DMS53 treated with DMSO at 0.1 percent for 48 hours (cell line): ENCODE measurements at regions not wholly inside any gene's neighbourhood (a gene's known extent, or its start where the extent isn't known, plus 50 kb on each side); places are given as distances from the start of the nearest gene placed in this dataset.
A peak's percentile ranks its signal among the peaks of the same experiment; 100 is the strongest.
"Not testable (repeated sequence)": the region's sequence is repeated elsewhere in the genome, so short reads cannot be mapped to it uniquely, and the experiment has no call there.

ENCODE experiments used
- DNase-seq: peaks from one replicate; lab custom pipeline; 2025; ENCODE audit not compliant: unreplicated experiment; lab: John Stamatoyannopoulos, UW

DNA sequence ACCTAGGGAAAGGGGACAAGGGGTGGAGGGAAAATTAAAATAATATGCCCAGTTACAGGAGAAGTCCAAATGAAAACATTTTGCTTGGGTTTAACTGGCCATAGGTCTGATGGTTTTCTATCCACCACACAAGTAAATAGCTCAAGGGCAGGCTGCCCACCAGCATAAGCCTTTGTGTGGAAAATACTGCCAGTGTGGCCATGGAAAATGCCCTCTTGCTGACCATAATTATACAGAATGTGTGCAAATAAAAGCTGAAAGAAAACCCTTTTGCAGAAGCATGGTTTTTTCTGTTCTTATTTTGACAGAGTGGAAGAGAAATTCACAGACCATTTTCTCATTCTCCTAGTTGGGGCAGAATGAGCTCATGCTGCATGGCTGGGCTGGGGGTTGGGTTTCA lies 111.3 kb upstream of the SIX2 start:
- no peak for DNase-seq

- DNase-seq: no peak
These were observed 110.6 kb upstream of the SIX2 start for GRCh38 chr2:45119855-45120254.

GRCh38 chr2:45119038-45119437 lies 109.8 kb upstream of the SIX2 start:
- DNase-seq: peak; percentile 37

DNA sequence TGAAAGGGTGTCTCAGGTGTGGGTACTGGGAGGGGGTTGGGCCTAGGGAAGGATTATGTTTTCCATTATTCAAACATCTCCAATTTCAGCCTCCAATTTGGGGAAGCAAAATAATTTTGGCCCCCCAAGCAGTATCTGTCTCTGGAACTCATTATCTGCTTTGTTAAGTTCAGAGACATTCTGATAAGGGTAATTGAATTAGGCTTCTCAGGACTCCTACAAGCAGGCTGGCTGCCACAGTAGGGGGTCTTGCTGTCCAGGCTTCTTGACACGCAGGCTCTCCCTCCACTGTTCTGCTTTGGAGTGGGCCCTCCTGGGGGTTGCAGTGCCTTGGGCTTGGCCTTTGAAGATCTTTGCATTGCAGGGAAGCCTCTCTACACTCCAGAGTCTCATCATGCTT lies 108.1 kb upstream of the SIX2 start:
- DNase-seq: no peak

GRCh38 chr2:45115181-45115580 lies 105.9 kb upstream of the SIX2 start:
- no peak for DNase-seq

- DNase-seq: no peak
These were observed 105.1 kb upstream of the SIX2 start for GRCh38 chr2:45114221-45114955.

- DNase-seq: no peak
These were observed 103.5 kb upstream of the SIX2 start for GRCh38 chr2:45112750-45113149.

GRCh38 chr2:45105050-45105582 lies 95.9 kb upstream of the SIX2 start:
- DNase-seq: no peak

DNA sequence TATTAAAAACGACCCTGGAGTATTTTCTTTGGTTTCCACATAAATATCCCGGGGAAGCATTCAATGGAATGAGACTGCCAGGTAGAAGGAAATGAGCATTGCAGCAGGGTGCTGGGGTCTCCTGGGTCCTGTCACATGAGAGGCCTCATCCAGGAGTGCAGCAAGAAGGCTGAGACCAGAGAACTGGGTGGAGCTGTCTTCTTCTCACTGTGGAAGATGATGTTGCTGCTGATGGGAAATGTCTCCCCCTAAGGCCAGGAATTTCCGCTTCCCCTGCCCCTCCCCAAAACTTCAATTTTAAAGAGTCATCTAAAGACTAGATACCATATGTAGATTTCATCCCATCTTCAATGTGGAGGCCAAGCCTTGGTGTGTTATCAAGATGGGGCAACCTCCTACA lies 95.2 kb upstream of the SIX2 start:
- no peak for DNase-seq

DNA sequence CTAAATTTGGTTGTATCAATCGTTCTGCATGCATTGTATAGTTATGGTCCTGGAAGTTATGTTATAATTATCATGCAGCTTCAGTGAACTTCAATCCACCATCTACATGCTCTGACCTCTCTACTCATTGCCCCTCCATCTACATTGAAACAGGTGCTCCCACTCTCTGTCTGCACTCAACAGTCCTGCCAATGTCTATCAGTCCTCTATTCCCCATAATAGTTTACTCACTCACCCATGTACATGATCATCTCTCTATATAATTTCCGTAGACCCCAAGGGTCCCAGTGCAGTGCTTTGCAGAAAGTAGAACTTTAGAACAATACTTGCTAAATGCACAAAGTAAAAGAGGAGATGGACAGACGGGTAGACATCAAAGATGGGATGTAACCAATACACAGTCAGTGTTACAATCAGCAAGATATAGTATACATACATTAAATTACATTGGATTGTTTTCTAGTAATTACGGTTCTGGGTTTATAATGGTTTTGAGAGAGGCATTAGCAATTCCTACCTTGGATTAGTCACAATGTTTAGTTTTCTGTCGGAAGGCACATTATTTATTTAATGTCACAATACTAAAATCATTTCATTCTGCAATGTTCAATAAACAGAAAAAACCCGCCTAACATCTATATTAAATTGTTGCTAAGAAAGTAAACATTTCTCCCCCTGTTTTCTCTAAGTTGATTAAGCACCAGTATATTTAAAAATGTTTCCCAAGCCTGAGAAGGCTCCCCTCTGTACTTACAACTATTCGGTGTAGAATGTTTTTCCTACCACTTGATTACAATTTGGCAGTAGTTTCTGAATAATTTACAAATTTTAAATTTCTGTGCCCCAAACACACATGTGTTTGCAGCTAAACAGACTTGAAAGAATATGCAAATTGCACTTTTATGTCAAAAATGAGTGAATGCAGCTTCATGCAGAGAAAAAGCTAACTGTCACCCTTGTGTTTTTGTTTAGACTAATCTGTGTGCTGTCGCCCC lies 94.4 kb upstream of the SIX2 start:
- no peak for DNase-seq

DNA sequence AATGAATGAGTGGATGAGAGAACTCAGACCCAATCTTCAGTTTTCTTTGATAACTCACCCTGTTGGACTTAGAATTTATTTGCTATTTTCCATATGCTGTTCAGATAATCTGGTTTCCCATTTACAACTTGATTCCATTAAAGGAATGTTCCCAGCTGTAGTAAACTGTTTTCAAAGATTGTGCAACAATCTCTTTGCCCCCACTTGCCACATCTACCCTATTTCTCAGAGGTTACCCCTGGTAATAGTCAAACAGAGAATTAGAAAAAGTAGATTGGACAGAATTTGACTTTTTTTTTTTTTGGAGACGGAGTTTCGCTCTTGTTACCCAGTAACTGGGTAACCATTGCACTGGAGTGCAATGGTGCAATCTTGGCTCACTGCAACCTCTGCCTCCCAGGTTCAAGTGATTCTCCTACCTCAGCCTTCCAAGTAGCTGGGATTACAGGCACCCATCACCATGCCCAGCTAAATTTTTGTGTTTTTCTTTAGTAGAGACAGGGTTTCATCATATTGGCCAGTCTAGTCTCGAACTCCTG lies 93.4 kb upstream of the SIX2 start:
- DNase-seq: no peak

- no peak for DNase-seq
These were observed 92.9 kb upstream of the SIX2 start for GRCh38 chr2:45102141-45102540.

DNA sequence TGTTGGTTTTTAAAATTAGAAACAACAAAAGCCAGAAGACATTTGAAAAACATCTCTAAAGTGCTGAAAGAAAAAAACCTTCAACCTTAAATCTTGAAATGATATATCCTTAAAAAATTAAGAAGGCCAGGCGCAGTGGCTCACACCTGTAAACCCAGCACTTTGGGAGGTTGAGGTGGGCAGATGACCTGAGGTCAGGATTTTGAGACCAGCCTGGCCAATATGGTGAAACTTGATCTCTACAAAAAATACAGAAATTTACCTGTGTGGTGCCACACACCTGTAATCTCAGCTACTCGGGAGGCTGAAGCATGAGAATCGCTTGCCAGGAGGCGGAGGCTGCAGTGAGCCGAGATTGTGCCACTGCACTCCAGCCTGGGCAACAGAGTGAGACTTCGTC lies 87.7 kb upstream of the SIX2 start:
- DNase-seq: no peak

GRCh38 chr2:45096038-45096437 lies 86.8 kb upstream of the SIX2 start:
- not testable (repeated sequence) for DNase-seq

DNA sequence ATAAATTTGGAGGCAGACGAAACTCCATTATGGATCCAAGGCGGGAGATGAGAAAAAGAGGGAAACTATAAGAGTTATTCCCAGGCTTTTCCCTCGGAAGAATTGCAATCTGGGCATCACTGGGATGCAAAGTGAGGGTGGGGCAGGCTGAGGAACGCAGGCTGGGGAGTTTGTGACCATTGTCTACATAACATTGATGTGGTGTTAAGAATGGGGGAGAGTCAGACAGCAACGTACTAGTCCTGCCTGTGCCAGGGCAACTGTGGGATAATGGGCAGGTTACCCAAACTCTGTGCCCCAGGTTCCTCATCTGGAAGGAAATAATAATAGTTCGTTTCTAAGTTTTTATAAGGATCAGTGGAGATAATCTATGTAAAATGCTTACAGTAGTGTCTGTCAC lies 84.4 kb upstream of the SIX2 start:
- DNase-seq: no peak

DNA sequence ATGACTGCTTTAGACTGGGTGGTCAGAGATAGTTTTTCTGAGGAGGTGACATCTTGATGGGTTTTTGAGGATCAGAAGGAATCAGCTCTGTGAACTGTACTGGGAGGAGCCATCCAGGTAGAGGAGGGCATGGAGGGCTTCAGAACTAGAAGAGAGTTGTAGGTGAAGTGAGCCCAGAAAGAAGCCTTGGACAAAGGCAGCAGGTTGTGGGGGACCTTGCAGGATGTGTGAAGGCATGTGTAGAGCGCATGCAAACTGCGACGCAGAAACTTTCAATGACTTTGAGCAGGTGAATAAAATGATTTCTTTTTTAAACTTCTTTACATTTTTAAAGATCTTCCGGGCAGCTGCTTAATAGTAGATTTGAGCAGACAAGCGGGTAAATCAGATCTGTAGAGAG lies 83.9 kb upstream of the SIX2 start:
- DNase-seq: no peak

DNA sequence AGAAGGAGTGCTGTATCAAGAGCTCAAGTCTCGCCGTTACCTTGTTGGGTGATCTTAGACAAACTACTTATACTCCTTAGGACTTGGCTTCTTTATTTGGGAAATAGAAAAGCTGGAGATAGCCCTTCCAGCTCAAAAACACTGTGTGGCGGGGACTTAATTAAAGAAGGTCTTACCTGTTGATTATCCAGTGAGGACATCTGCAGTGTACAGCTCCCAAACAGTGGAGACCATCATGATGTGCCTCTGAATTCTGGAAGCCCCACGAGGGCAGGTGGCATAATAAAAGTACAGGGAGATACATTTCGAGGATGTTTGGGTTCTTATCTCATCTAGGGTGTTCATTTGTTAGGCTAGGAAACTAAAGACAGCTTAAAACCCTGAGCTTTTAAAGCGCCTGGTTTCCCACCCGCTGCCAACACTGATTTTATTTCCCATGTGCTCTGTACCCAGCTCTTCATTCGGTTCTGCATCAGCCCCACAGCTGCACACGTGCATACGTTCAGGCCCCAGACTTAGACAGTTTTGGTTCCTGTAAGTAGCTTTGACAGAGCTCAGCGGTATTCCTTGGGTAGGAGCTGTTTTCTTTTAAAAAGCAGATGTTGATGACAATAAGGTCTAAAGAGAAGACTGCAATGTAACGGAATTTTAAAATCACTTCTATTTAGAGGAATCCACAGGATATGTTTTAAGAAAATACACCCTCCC lies 80.5 kb upstream of the SIX2 start:
- no peak for DNase-seq

DNA sequence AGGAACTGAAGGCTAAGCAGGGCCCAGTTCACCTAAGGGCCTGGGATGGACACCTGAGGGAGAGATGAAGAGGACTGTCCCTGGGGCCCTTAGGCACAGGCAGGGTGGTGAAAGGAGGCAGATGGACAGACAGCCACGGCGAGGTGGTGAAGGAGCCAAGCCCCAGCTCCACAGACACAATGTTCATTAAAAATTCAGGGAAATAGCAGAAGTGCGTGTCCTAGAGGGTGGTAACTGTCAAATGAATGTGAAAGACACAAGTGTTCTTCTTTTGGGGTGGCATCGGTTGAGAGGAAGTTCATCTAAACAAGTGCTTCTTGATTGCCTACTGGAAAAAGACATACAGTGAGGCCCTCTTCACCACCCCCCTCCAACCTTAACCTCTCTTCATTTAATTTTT lies 76.2 kb upstream of the SIX2 start:
- no peak for DNase-seq

GRCh38 chr2:45084361-45085020 lies 75.2 kb upstream of the SIX2 start:
- no peak for DNase-seq

DNA sequence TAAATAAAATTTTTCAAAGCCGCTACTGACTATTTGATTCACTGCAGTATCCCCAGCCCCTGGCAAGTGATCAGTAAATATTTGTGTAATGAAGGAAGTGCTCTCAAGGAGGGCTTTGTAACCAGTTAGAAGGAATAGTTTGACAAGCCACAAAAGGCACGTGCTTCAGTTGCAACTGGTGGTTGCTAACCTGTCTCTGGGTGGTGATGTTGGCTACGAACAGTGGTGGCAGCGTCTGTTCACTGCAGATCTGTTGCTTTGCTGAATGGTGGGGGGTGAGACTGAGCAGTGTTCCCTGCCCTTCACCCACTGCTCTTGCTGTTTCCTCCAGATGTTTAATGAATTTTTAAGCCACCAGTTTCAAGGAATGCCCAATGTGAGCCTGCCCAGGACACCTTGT lies 73.9 kb upstream of the SIX2 start:
- peak; percentile 68 for DNase-seq

GRCh38 chr2:45074713-45075112 lies 65.5 kb upstream of the SIX2 start:
- DNase-seq: no peak
